Caco-2 (cell line): ENCODE measurements at regions not wholly inside any gene's neighbourhood (a gene's known extent, or its start where the extent isn't known, plus 50 kb on each side); places are given as distances from the start of the nearest gene placed in this dataset.

Experiments
- BruUV-seq: library from RNA; stranded (reverse); fragments of 400-500 nt; replicated peaks from 2 replicates; lab custom pipeline; 2021; lab: Mats Ljungman, UMichigan
- CTCF ChIA-PET: fragments of 300-600 bp; sonication (Branson Sonifier 250); formaldehyde crosslinking; loops from one replicate; lab custom pipeline; 2022; ENCODE audit warnings: antibody characterized with exemption; lab: Charles Lee
- POLR2A ChIA-PET: fragments of 300-600 bp; sonication (Branson Sonifier 250); formaldehyde crosslinking; loops from one replicate; lab custom pipeline; 2022; ENCODE audit warnings: antibody characterized with exemption; lab: Charles Lee
- DNase-seq, 2 experiments: peaks; one replicate each; pipeline versions ENCODE4 v3.0.0 to v3.0.0-alpha.2; 2020 to 2022
- H3K27me3 ChIP-seq: replicated peaks from 2 replicates; pipeline ENCODE4 v1.6.0; 2011; ENCODE audit warnings: low read length; ENCODE audit not compliant: control insufficient read depth, insufficient read depth
- H3K36me3 ChIP-seq: 2 replicates; pipeline ENCODE4 v1.5.1; 2011; ENCODE audit warnings: low read length; ENCODE audit not compliant: control insufficient read depth, insufficient read depth
- H3K4me1 ChIP-seq: fragments of 250-450 bp; sonication (Bioruptor Pico); 2 replicates; pipeline ENCODE4 v1.5.1; 2020; ENCODE audit warnings: mild to moderate bottlenecking
- H3K4me3 ChIP-seq: 2 replicates; pipeline ENCODE4 v1.5.1; 2011; ENCODE audit warnings: low read depth, mild to moderate bottlenecking, control low read depth, low read length
- H3K9me3 ChIP-seq: fragments of 250-450 bp; sonication (Bioruptor Pico); 2 replicates; pipeline ENCODE4 v1.5.1; 2020; ENCODE audit warnings: mild to moderate bottlenecking, moderate library complexity
- H3K27ac Mint-ChIP-seq: one replicate; pipeline ENCODE4 v1.8.0; 2022; ENCODE audit warnings: mixed read lengths; ENCODE audit not compliant: unreplicated experiment
- H3K27me3 Mint-ChIP-seq: one replicate; pipeline ENCODE4 v1.8.0; 2022; ENCODE audit warnings: mixed read lengths; ENCODE audit not compliant: insufficient read depth, unreplicated experiment
- H3K36me3 Mint-ChIP-seq: one replicate; pipeline ENCODE4 v1.8.0; 2022; ENCODE audit warnings: mild to moderate bottlenecking, mixed read lengths; ENCODE audit not compliant: insufficient read depth, unreplicated experiment
- H3K4me1 Mint-ChIP-seq: one replicate; pipeline ENCODE4 v1.8.0; 2022; ENCODE audit warnings: low read depth, mixed read lengths; ENCODE audit not compliant: unreplicated experiment
- H3K4me3 Mint-ChIP-seq: one replicate; pipeline ENCODE4 v1.8.0; 2022; ENCODE audit warnings: mild to moderate bottlenecking, moderate library complexity, mixed read lengths; ENCODE audit not compliant: unreplicated experiment
- H3K9me3 Mint-ChIP-seq: one replicate; pipeline ENCODE4 v1.8.0; 2022; ENCODE audit warnings: mixed read lengths; ENCODE audit not compliant: unreplicated experiment
- CTCF ChIP-seq, 2 experiments: fragments of 200-600 bp in 1 of 2; IDR thresholded peaks; 1 replicate in 1 of 2; 2 replicates in 1 of 2; pipeline versions ENCODE4 v1.5.1 to v1.8.0; 2011 to 2022; ENCODE audit warnings: antibody characterized with exemption in 1 of 2, control low read depth in 1 of 2, inconsistent platforms in 1 of 2, low read depth in 1 of 2, low read length in 1 of 2, mild to moderate bottlenecking in 1 of 2, moderate library complexity in 1 of 2; ENCODE audit not compliant: insufficient read depth in 1 of 2, severe bottlenecking in 1 of 2, unreplicated experiment in 1 of 2
- intact Hi-C: fragments of 100-400 bp; cut with micrococcal nuclease; formaldehyde crosslinking; loops from one replicate; pipeline ENCODE4 v1.10.0; 2022; ENCODE audit not compliant: unreplicated experiment

- CTCF ChIA-PET, result no interaction called here
- H3K4me1 Mint-ChIP-seq, result no peaks in the 10 kb centered on the region
Measured at GRCh38 chrX:96611619-96612362, 72.9 kb upstream of the DIAPH2 start.

GRCh38 chrX:96615448-96615847 is 69.2 kb upstream of the DIAPH2 start:
- intact Hi-C loops, result no loop called here
- no peaks in the 10 kb centered on the region for H3K9me3 ChIP-seq
- Mint-ChIP-seq H3K4me3 (no peak overlapping the region), H3K27ac (no peak overlapping the region), H3K4me1 (no peaks in the 10 kb centered on the region), H3K36me3 (no peaks in the 10 kb centered on the region), H3K27me3 (no peaks in the 10 kb centered on the region), H3K9me3 (no peaks in the 10 kb centered on the region)
- no peaks in the 10 kb centered on the region for H3K27me3 ChIP-seq
- POLR2A ChIA-PET, result no interaction called here
- H3K4me1 ChIP-seq, result no peaks in the 10 kb centered on the region
- CTCF ChIA-PET, result no interaction called here
- no peak overlapping the region for H3K4me3 ChIP-seq
- no TSS peak for BruUV-seq
- no peaks in the 10 kb centered on the region for H3K36me3 ChIP-seq
- DNase-seq, result no peak
- TF ChIP-seq CTCF (IDR thresholded peaks at IDR 0.05; ENCODE audit: insufficient read depth in 1 of 2, low read depth in 1 of 2, low read length in 1 of 2, severe bottlenecking in 1 of 2, unreplicated experiment in 1 of 2), result no peak

More at GRCh38 chrX:96611619-96612362, 72.9 kb upstream of the DIAPH2 start:
- H3K9me3 Mint-ChIP-seq, result no peaks in the 10 kb centered on the region
- TF ChIP-seq CTCF (IDR thresholded peaks at IDR 0.05; ENCODE audit: insufficient read depth in 1 of 2, low read depth in 1 of 2, low read length in 1 of 2, severe bottlenecking in 1 of 2, unreplicated experiment in 1 of 2), result no peak
- Histone ChIP-seq H3K9me3 (no peaks in the 10 kb centered on the region), H3K36me3 (no peaks in the 10 kb centered on the region), H3K4me3 (no peak overlapping the region), H3K4me1 (no peaks in the 10 kb centered on the region), H3K27me3 (no peaks in the 10 kb centered on the region)
- no peak overlapping the region for H3K4me3 Mint-ChIP-seq
- H3K27ac Mint-ChIP-seq, result no peak overlapping the region
- no peaks in the 10 kb centered on the region for H3K27me3 Mint-ChIP-seq
- intact Hi-C loops, result no loop called here
- BruUV-seq, result no TSS peak
- POLR2A ChIA-PET, result no interaction called here
- no peaks in the 10 kb centered on the region for H3K36me3 Mint-ChIP-seq
- no peak for DNase-seq

GRCh38 chrX:96619588-96619987 is 65.1 kb upstream of the DIAPH2 start:
- H3K9me3 Mint-ChIP-seq, result no peaks in the 10 kb centered on the region
- H3K4me1 ChIP-seq, result no peaks in the 10 kb centered on the region
- ChIA-PET CTCF (no interaction called here), POLR2A (no interaction called here)
- no peak overlapping the region for H3K27ac Mint-ChIP-seq
- H3K4me1 Mint-ChIP-seq, result no peaks in the 10 kb centered on the region
- no peaks in the 10 kb centered on the region for H3K27me3 ChIP-seq
- BruUV-seq, result no TSS peak
- H3K27me3 Mint-ChIP-seq, result no peaks in the 10 kb centered on the region
- no peaks in the 10 kb centered on the region for H3K36me3 ChIP-seq
- no peak overlapping the region for H3K4me3 ChIP-seq
- no peaks in the 10 kb centered on the region for H3K9me3 ChIP-seq
- no peak for DNase-seq
- H3K36me3 Mint-ChIP-seq, result no peaks in the 10 kb centered on the region
- no peak overlapping the region for H3K4me3 Mint-ChIP-seq
- intact Hi-C loops, result no loop called here
- no peak for TF ChIP-seq CTCF (IDR thresholded peaks at IDR 0.05; ENCODE audit: insufficient read depth in 1 of 2, low read depth in 1 of 2, low read length in 1 of 2, severe bottlenecking in 1 of 2, unreplicated experiment in 1 of 2)
